GM12878 (cell line): ENCODE measurements at regions not wholly inside any gene's neighbourhood (a gene's known extent, or its start where the extent isn't known, plus 50 kb on each side); places are given as distances from the start of the nearest gene placed in this dataset.

Experiments
- ATAC-seq: fragments of 200-7000 bp; cut with Tn5 transposase; 3 replicates; pipeline ENCODE4 v1.9.1; 2020; ENCODE audit warnings: mild to moderate bottlenecking, moderate library complexity
- BruUV-seq: library from RNA; stranded (reverse); fragments of 400-500 nt; replicated peaks from 2 replicates; lab custom pipeline; 2021; lab: Mats Ljungman, UMichigan
- CTCF ChIA-PET: fragments of 300-600 bp; sonication (Branson Sonifier 250); formaldehyde crosslinking; extraction: SDS; loops from one replicate; lab custom pipeline; 2021; ENCODE audit warnings: inconsistent platforms; lab: Yijun Ruan, JAX
- POLR2A ChIA-PET: fragments of 350-600 bp; formaldehyde crosslinking; extraction: SDS; loops from one replicate; lab custom pipeline; 2021; ENCODE audit warnings: inconsistent platforms; lab: Charles Lee
- RAD21 ChIA-PET: fragments of 300-600 bp; sonication (Branson Sonifier 250); formaldehyde crosslinking; loops from one replicate; lab custom pipeline; 2023; ENCODE audit warnings: antibody characterized with exemption; ENCODE audit not compliant: unreplicated experiment; lab: Charles Lee
- SMC1A ChIA-PET: fragments of 300-600 bp; sonication (Branson Sonifier 250); formaldehyde crosslinking; loops from one replicate; lab custom pipeline; 2023; ENCODE audit not compliant: unreplicated experiment, uncharacterized antibody; lab: Charles Lee
- DNase-seq: peaks from one replicate; pipeline ENCODE4 v3.0.0-alpha.2; 2011; ENCODE audit warnings: low read depth, low spot score
- FAIRE-seq: peaks from 3 replicates; lab custom pipeline; 2011; peaks lifted over from hg19 to GRCh38; lab: Jason Lieb, UNC
- H2AFZ ChIP-seq: 2 replicates; pipeline ENCODE4 v1.6.0; 2011; ENCODE audit warnings: low read depth, low read length, control low read depth; ENCODE audit not compliant: control insufficient read depth
- H3K27ac ChIP-seq: 2 replicates; pipeline ENCODE4 v1.5.1; 2011; ENCODE audit warnings: control low read depth; ENCODE audit not compliant: control insufficient read depth, insufficient read depth
- H3K27me3 ChIP-seq, 2 experiments: replicated peaks in 1 of 2; 2 replicates each; pipeline versions ENCODE4 v1.6.0 to v1.6.1; 2011; ENCODE audit warnings: low read length in 1 of 2; ENCODE audit not compliant: control insufficient read depth in 2 of 2, insufficient read depth in 2 of 2
- H3K36me3 ChIP-seq, 2 experiments: 2 replicates each; pipeline ENCODE4 v1.5.1; 2011; ENCODE audit warnings: low read length in 1 of 2; ENCODE audit not compliant: control insufficient read depth in 2 of 2, insufficient read depth in 2 of 2
- H3K4me1 ChIP-seq: 2 replicates; pipeline ENCODE4 v1.6.1; 2011; ENCODE audit warnings: mild to moderate bottlenecking, low read length, moderate library complexity, mixed read lengths; ENCODE audit not compliant: control insufficient read depth, insufficient read depth
- H3K4me2 ChIP-seq: 2 replicates; pipeline ENCODE4 v1.6.0; 2011; ENCODE audit warnings: control low read depth; ENCODE audit not compliant: control insufficient read depth, insufficient read depth
- H3K4me3 ChIP-seq: fragments of 200-600 bp; sonication (generic); 2 replicates; pipeline ENCODE4 v1.5.1; 2016
- H3K79me2 ChIP-seq: 2 replicates; pipeline ENCODE4 v1.6.0; 2011; ENCODE audit warnings: low read length; ENCODE audit not compliant: control insufficient read depth, insufficient read depth
- H3K9ac ChIP-seq: 2 replicates; pipeline ENCODE4 v1.8.0; 2011; ENCODE audit warnings: low read length, control low read depth, mixed read lengths; ENCODE audit not compliant: control insufficient read depth, insufficient read depth
- H3K9me3 ChIP-seq: replicated peaks from 3 replicates; pipeline ENCODE4 v1.5.1; 2011; ENCODE audit warnings: mild to moderate bottlenecking, low read length; ENCODE audit not compliant: control insufficient read depth, insufficient read depth
- H4K20me1 ChIP-seq: 2 replicates; pipeline ENCODE4 v1.6.0; 2011; ENCODE audit not compliant: control insufficient read depth, insufficient read depth
- BMI1 ChIP-seq: fragments of 450-650 bp; IDR thresholded peaks from 2 replicates; pipeline ENCODE4 v1.6.1; 2016; ENCODE audit warnings: mild to moderate bottlenecking, moderate library complexity, borderline replicate concordance
- IKZF1 ChIP-seq: fragments of 450-650 bp; conservative IDR thresholded peaks from 2 replicates; pipeline ENCODE4 v1.6.1; 2017; ENCODE audit warnings: antibody characterized with exemption, mild to moderate bottlenecking
- IRF3 ChIP-seq: fragments of 450-650 bp; IDR thresholded peaks from 2 replicates; pipeline ENCODE4 v1.6.1; 2014; ENCODE audit warnings: mild to moderate bottlenecking
- JUNB ChIP-seq: IDR thresholded peaks from 2 replicates; pipeline ENCODE4 v1.6.1; 2016; ENCODE audit warnings: antibody characterized with exemption, mild to moderate bottlenecking
- MEF2A ChIP-seq: IDR thresholded peaks from 2 replicates; pipeline ENCODE4 v1.6.1; 2011; ENCODE audit warnings: low read depth, mild to moderate bottlenecking, low read length, moderate library complexity; ENCODE audit not compliant: insufficient read depth
- MEF2B ChIP-seq: fragments of 450-650 bp; IDR thresholded peaks from 2 replicates; pipeline ENCODE4 v1.6.1; 2018; ENCODE audit warnings: mild to moderate bottlenecking, moderate library complexity; ENCODE audit not compliant: partially characterized antibody, poor library complexity, severe bottlenecking
- RAD21 ChIP-seq: IDR thresholded peaks from 2 replicates; pipeline ENCODE4 v1.6.1; 2011; ENCODE audit warnings: mild to moderate bottlenecking, low read depth, low read length, moderate library complexity; ENCODE audit not compliant: insufficient read depth
- RCOR1 ChIP-seq: conservative IDR thresholded peaks from 2 replicates; pipeline ENCODE4 v1.6.1; 2012; ENCODE audit warnings: low read depth, low read length, improper control_type of control experiment
- SMAD5 ChIP-seq: IDR thresholded peaks from 2 replicates; pipeline ENCODE4 v1.6.1; 2016; ENCODE audit warnings: antibody characterized with exemption, low read depth
- TARDBP ChIP-seq: IDR thresholded peaks from 2 replicates; pipeline ENCODE4 v1.6.1; 2016; ENCODE audit warnings: borderline replicate concordance
- ZBTB4 ChIP-seq: fragments of 450-650 bp; formaldehyde crosslinking; IDR thresholded peaks from 2 replicates; pipeline ENCODE4 v1.4.0; 2022; ENCODE audit warnings: mild to moderate bottlenecking, moderate library complexity
- WGBS: methylation state at CpG from one replicate; pipeline ENCODE4 v1.1.6; 2016; ENCODE audit warnings: low lambda C conversion rate; ENCODE audit not compliant: insufficient replicate concordance, insufficient coverage; ENCODE audit errors: missing lambda C conversion rate; 5-methylcytosine and 5-hydroxymethylcytosine counted together
- in situ Hi-C: fragments of 300-500 bp; cut with MboI; formaldehyde crosslinking; loops from 9 replicates; pipeline ENCODE4 v1.14.3; 2018; ENCODE audit warnings: mixed read lengths
- intact Hi-C: fragments of 100-400 bp; cut with micrococcal nuclease; formaldehyde crosslinking; loops from one replicate; pipeline ENCODE4 v1.14.2; 2022; ENCODE audit not compliant: unreplicated experiment

- Histone ChIP-seq H3K4me2 (no peak overlapping the region), H3K27ac (no peak overlapping the region), H3K36me3 (no peaks in the 10 kb centered on the region), H3K4me3 (no peak overlapping the region), H3K9ac (no peak overlapping the region), H3K4me1 (no peaks in the 10 kb centered on the region), H4K20me1 (no peaks in the 10 kb centered on the region), H2AFZ (no peak overlapping the region), H3K79me2 (no peaks in the 10 kb centered on the region), H3K9me3 (no peaks in the 10 kb centered on the region), H3K27me3 (no peaks in the 10 kb centered on the region)
- intact Hi-C loops (no loop called here), in situ Hi-C loops (no loop called here)
- FAIRE-seq (no peak), ATAC-seq (no peak), DNase-seq (no peak)
- SMC1A ChIA-PET: no interaction called here
- POLR2A ChIA-PET: no interaction called here
- BruUV-seq: no TSS peak
- no peak for TF ChIP-seq MEF2A
- no peak for TF ChIP-seq BMI1
- RAD21 ChIA-PET: no interaction called here
- WGBS: 78% methylated on average over 2 of the region's 2 CpGs
- CTCF ChIA-PET: no interaction called here
These were observed 296.1 kb upstream of the TGFBR2 start for GRCh38 chr3:30309961-30310954.

- no peak overlapping the region for H3K4me2 ChIP-seq
- intact Hi-C loops: no loop called here
- H3K4me3 ChIP-seq: no peak overlapping the region
- ChIA-PET RAD21 (no interaction called here), CTCF (no interaction called here), SMC1A (no interaction called here), POLR2A (no interaction called here)
- H3K4me1 ChIP-seq: no peaks in the 10 kb centered on the region
- FAIRE-seq (no peak), DNase-seq (no peak), ATAC-seq (no peak)
- BruUV-seq: no TSS peak
- no peaks in the 10 kb centered on the region for H4K20me1 ChIP-seq
- H3K9me3 ChIP-seq: no peaks in the 10 kb centered on the region
- no peaks in the 10 kb centered on the region for H3K79me2 ChIP-seq
- H3K36me3 ChIP-seq: no peaks in the 10 kb centered on the region
- no peaks in the 10 kb centered on the region for H3K27me3 ChIP-seq
- whole genome bisulfite sequencing: 59% methylated on average over 4 of the region's 4 CpGs
- H3K27ac ChIP-seq: no peak overlapping the region
- no peak overlapping the region for H2AFZ ChIP-seq
- in situ Hi-C loops: no loop called here
- no peak overlapping the region for H3K9ac ChIP-seq
- no peak for TF ChIP-seq RAD21
- TF ChIP-seq MEF2B: no peak
- no peak for TF ChIP-seq IKZF1
- no peak for TF ChIP-seq ZBTB4
- TF ChIP-seq SMAD5: no peak
- no peak for TF ChIP-seq JUNB
- no peak for TF ChIP-seq RCOR1
- TF ChIP-seq TARDBP: no peak
- no peak for TF ChIP-seq IRF3
These were observed 294.6 kb upstream of the TGFBR2 start for GRCh38 chr3:30311781-30312180.
